Posterior cingulate gyrus (tissue), 11 donors: ENCODE measurements at regions not wholly inside any gene's neighbourhood (a gene's known extent, or its start where the extent isn't known, plus 50 kb on each side); places are given as distances from the start of the nearest gene placed in this dataset.
"Not testable (repeated sequence)": the region's sequence is repeated elsewhere in the genome, so short reads cannot be mapped to it uniquely, and the experiment has no call there.

ENCODE experiments used
- DNase-seq, 10 donors: peaks; one replicate each; pipeline versions ENCODE4 v3.0.0 to v3.0.0-alpha.2; 2020 to 2021; ENCODE audit warnings: mixed read lengths in 3 of 10
- intact Hi-C: fragments of 100-400 bp; cut with DNase I; formaldehyde crosslinking; loops from one replicate; pipeline ENCODE4 v1.15.1; 2023

GRCh38 chr6:57708061-57708460 is 390.6 kb downstream of the PRIM2 start:
- DNase-seq, intact Hi-C loops: not testable (repeated sequence)

- intact Hi-C loops = not testable (repeated sequence)
Measured at GRCh38 chr6:57722546-57722945, 405.1 kb downstream of the PRIM2 start.

GRCh38 chr6:57723815-57724401 is 406.5 kb downstream of the PRIM2 start:
- intact Hi-C loops, DNase-seq: not testable (repeated sequence)

More at GRCh38 chr6:57722546-57722945, 405.1 kb downstream of the PRIM2 start:
- DNase-seq = not testable (repeated sequence)

GRCh38 chr6:57729407-57729806 is 412.0 kb downstream of the PRIM2 start:
- DNase-seq, intact Hi-C loops: not testable (repeated sequence)

- intact Hi-C loops, DNase-seq: not testable (repeated sequence)
Measured at GRCh38 chr6:57730726-57731125, 413.3 kb downstream of the PRIM2 start.

GRCh38 chr6:57747716-57748115 is 430.3 kb downstream of the PRIM2 start:
- DNase-seq, intact Hi-C loops: not testable (repeated sequence)

GRCh38 chr6:57759850-57760249 is 442.4 kb downstream of the PRIM2 start:
- DNase-seq, intact Hi-C loops: not testable (repeated sequence)

- peak in 1 of 10 donors; percentile 41 for DNase-seq
- intact Hi-C loops = not testable (repeated sequence)
Measured at GRCh38 chr6:57792720-57793397, 475.4 kb downstream of the PRIM2 start.

GRCh38 chr6:57793398-57793762 is 475.9 kb downstream of the PRIM2 start:
- intact Hi-C loops, DNase-seq: not testable (repeated sequence)

- intact Hi-C loops, DNase-seq: not testable (repeated sequence)
Measured at GRCh38 chr6:57799703-57800479, 482.5 kb downstream of the PRIM2 start.

- intact Hi-C loops = not testable (repeated sequence)
- peak in 2 of 10 donors; percentile 42 to 62 for DNase-seq
Measured at GRCh38 chr6:57808581-57808980, 491.2 kb downstream of the PRIM2 start.

GRCh38 chr6:57809454-57809853 is 492.0 kb downstream of the PRIM2 start:
- DNase-seq, intact Hi-C loops: not testable (repeated sequence)

GRCh38 chr6:57813271-57814075 is 496.0 kb downstream of the PRIM2 start:
- DNase-seq, intact Hi-C loops: not testable (repeated sequence)

GRCh38 chr6:57815826-57816225 is 498.4 kb downstream of the PRIM2 start:
- DNase-seq, intact Hi-C loops: not testable (repeated sequence)

- intact Hi-C loops, DNase-seq: not testable (repeated sequence)
Measured at GRCh38 chr6:57821325-57821724, 503.9 kb downstream of the PRIM2 start.

GRCh38 chr6:57822448-57822847 is 505.0 kb downstream of the PRIM2 start:
- DNase-seq, intact Hi-C loops: not testable (repeated sequence)

- intact Hi-C loops = no loop called here
- no peak for DNase-seq
Measured at GRCh38 chr6:57822896-57823358, 505.5 kb downstream of the PRIM2 start.

GRCh38 chr6:57837622-57838209 is 520.3 kb downstream of the PRIM2 start:
- intact Hi-C loops, DNase-seq: not testable (repeated sequence)

GRCh38 chr6:57841551-57841950 is 524.1 kb downstream of the PRIM2 start:
- DNase-seq, intact Hi-C loops: not testable (repeated sequence)
